ENCODE measurements at regions not wholly inside any gene's neighbourhood (a gene's known extent, or its start where the extent isn't known, plus 50 kb on each side); places are given as distances from the start of the nearest gene placed in this dataset.

DNA sequence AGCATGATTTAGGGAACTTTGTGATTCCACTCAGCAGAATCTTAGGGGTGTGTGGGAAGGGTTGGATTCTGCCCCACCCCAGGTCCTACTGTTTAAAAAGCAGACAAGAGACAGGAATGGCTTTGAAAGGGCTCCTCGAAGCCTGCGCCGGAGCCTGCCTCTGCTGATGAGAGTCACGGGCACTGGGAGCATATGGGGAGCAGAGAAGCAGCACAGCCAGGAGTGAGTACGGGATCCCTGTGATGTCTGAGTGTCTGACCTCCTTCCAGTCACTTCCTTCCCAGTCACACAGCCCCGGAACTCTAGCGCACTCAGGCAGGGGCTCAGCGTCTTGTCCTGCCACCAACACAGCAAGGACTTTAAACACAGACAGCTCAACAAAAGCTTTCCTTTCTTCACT, 514.9 kb upstream of the DPP6 start:
- H3K4me2 ChIP-seq (replicated peaks; ENCODE audit: extremely low read depth, low read length, poor library complexity, severe bottlenecking), result no peak overlapping the region
- intact Hi-C loops (cut with micrococcal nuclease), result no loop called here
- H3K9ac ChIP-seq (ENCODE audit: insufficient read depth, low read length, poor library complexity, severe bottlenecking), result no peak overlapping the region
- H3K36me3 ChIP-seq (replicated peaks in 1 of 2; ENCODE audit: control insufficient read depth in 1 of 2, insufficient read depth in 2 of 2, low read length in 2 of 2), result no peaks in the 10 kb centered on the region
- no peak overlapping the region for H2AFZ ChIP-seq (ENCODE audit: insufficient read depth, low read depth, low read length, poor library complexity, severe bottlenecking)
- no peaks in the 10 kb centered on the region for H3K27me3 ChIP-seq (ENCODE audit: control insufficient read depth in 2 of 2, insufficient read depth in 2 of 2, low read length in 2 of 2)
- H3K4me1 Mint-ChIP-seq, result no peaks in the 10 kb centered on the region
- WGBS (ENCODE audit: insufficient coverage), result 67% methylated on average over 6 of the region's 8 CpGs
- no peak overlapping the region for H3K27ac ChIP-seq (ENCODE audit: low read depth in 1 of 2, low read length in 2 of 2)
- no peaks in the 10 kb centered on the region for H3K36me3 Mint-ChIP-seq
- no peaks in the 10 kb centered on the region for H3K4me1 ChIP-seq (ENCODE audit: control insufficient read depth in 1 of 2, insufficient read depth in 2 of 2, low read length in 2 of 2)
- DNase-seq, result no peak
- no peaks in the 10 kb centered on the region for H3K79me2 ChIP-seq (ENCODE audit: insufficient read depth, low read length)
- no peak overlapping the region for H3K4me3 Mint-ChIP-seq
- H3K4me3 ChIP-seq (replicated peaks in 1 of 3; ENCODE audit: low read depth in 2 of 3, low read length in 3 of 3), result no peak overlapping the region
- no peaks in the 10 kb centered on the region for H3K27me3 Mint-ChIP-seq (ENCODE audit: low read depth in 3 of 3)
- H4K20me1 ChIP-seq (ENCODE audit: insufficient read depth, low read length), result no peaks in the 10 kb centered on the region
- H3K27ac Mint-ChIP-seq, result peak overlapping the region in 1 of 7 donors; percentile 57
- peaks cover 24 to 39% of the 10 kb centered on the region in 2 donors for H3K9me3 ChIP-seq (replicated peaks in 1 of 2; ENCODE audit: control insufficient read depth in 1 of 2, insufficient read depth in 1 of 2, low read length in 2 of 2)
- TF ChIP-seq, protein P1, sequence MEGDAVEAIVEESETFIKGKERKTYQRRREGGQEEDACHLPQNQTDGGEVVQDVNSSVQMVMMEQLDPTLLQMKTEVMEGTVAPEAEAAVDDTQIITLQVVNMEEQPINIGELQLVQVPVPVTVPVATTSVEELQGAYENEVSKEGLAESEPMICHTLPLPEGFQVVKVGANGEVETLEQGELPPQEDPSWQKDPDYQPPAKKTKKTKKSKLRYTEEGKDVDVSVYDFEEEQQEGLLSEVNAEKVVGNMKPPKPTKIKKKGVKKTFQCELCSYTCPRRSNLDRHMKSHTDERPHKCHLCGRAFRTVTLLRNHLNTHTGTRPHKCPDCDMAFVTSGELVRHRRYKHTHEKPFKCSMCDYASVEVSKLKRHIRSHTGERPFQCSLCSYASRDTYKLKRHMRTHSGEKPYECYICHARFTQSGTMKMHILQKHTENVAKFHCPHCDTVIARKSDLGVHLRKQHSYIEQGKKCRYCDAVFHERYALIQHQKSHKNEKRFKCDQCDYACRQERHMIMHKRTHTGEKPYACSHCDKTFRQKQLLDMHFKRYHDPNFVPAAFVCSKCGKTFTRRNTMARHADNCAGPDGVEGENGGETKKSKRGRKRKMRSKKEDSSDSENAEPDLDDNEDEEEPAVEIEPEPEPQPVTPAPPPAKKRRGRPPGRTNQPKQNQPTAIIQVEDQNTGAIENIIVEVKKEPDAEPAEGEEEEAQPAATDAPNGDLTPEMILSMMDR (IDR thresholded peaks at IDR 0.05), result no peak
- peaks cover 4 to 31% (median 16%) of the 10 kb centered on the region in 7 donors for H3K9me3 Mint-ChIP-seq

DNA sequence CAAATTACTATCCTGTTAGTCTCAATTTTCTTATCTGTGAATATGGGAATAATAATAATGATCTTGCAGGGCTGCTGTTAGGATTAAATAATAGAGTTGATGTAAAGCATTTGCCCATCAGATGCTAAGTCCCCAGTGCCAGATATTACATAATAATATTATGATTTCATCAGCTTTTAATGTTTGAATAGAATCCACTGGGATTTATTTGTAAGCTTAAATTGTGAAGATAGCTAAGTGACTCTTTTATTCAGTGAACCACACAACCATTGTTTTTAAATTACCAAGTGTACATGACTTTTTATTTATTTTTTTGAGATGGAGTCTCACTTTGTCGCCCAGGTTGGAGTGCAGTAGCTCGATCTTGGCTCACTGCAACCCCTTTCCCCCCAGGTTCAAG, 510.3 kb upstream of the DPP6 start:
- H3K4me3 ChIP-seq (replicated peaks in 1 of 3; ENCODE audit: low read depth in 2 of 3, low read length in 3 of 3), result no peak overlapping the region
- intact Hi-C loops (cut with micrococcal nuclease), result no loop called here
- 100% methylated on average over 1 of the region's 2 CpGs for WGBS (ENCODE audit: insufficient coverage)

More for the DNA sequence above, 510.3 kb upstream of the DPP6 start:
- Histone ChIP-seq H3K27me3 (ENCODE audit: control insufficient read depth in 2 of 2, insufficient read depth in 2 of 2, low read length in 2 of 2) (no peaks in the 10 kb centered on the region), H3K4me2 (replicated peaks; ENCODE audit: extremely low read depth, low read length, poor library complexity, severe bottlenecking) (no peak overlapping the region), H3K9me3 (replicated peaks in 1 of 2; ENCODE audit: control insufficient read depth in 1 of 2, insufficient read depth in 1 of 2, low read length in 2 of 2) (peaks cover 18 to 32% of the 10 kb centered on the region in 2 donors), H3K9ac (ENCODE audit: insufficient read depth, low read length, poor library complexity, severe bottlenecking) (no peak overlapping the region), H2AFZ (ENCODE audit: insufficient read depth, low read depth, low read length, poor library complexity, severe bottlenecking) (no peak overlapping the region), H3K27ac (ENCODE audit: low read depth in 1 of 2, low read length in 2 of 2) (no peak overlapping the region), H3K79me2 (ENCODE audit: insufficient read depth, low read length) (no peaks in the 10 kb centered on the region), H3K36me3 (replicated peaks in 1 of 2; ENCODE audit: control insufficient read depth in 1 of 2, insufficient read depth in 2 of 2, low read length in 2 of 2) (no peaks in the 10 kb centered on the region), H3K4me1 (ENCODE audit: control insufficient read depth in 1 of 2, insufficient read depth in 2 of 2, low read length in 2 of 2) (no peaks in the 10 kb centered on the region), H4K20me1 (ENCODE audit: insufficient read depth, low read length) (no peaks in the 10 kb centered on the region)
- H3K4me1 Mint-ChIP-seq, result no peaks in the 10 kb centered on the region
- TF ChIP-seq, protein P1 (IDR thresholded peaks at IDR 0.05), result no peak
- H3K27ac Mint-ChIP-seq, result no peak overlapping the region
- no peaks in the 10 kb centered on the region for H3K27me3 Mint-ChIP-seq (ENCODE audit: low read depth in 3 of 3)
- no peaks in the 10 kb centered on the region for H3K36me3 Mint-ChIP-seq
- no peak overlapping the region for H3K4me3 Mint-ChIP-seq
- no peak for DNase-seq
- peaks cover 0 to 29% (median 11%) of the 10 kb centered on the region in 7 donors for H3K9me3 Mint-ChIP-seq

Measured in CD14-positive monocyte (primary cell).